Fibroblast of lung (primary cell): ENCODE measurements at regions not wholly inside any gene's neighbourhood (a gene's known extent, or its start where the extent isn't known, plus 50 kb on each side); places are given as distances from the start of the nearest gene placed in this dataset.
"Not testable (repeated sequence)": the region's sequence is repeated elsewhere in the genome, so short reads cannot be mapped to it uniquely, and the experiment has no call there.

Experiments used
- DNase-seq, 2 donors: peaks; one replicate each; pipeline versions ENCODE4 v3.0.0 to v3.0.0-alpha.2; 2010; ENCODE audit warnings: low read depth in 2 of 2
- H2AFZ ChIP-seq: 2 replicates; pipeline ENCODE4 v1.5.1; 2012; ENCODE audit warnings: low read length, control low read depth, inconsistent platforms
- H3K27ac ChIP-seq: 2 replicates; pipeline ENCODE4 v1.5.1; 2011; ENCODE audit warnings: low read length, control low read depth; ENCODE audit not compliant: insufficient read depth
- H3K27me3 ChIP-seq: 2 replicates; pipeline ENCODE4 v1.5.1; 2011; ENCODE audit warnings: mild to moderate bottlenecking, low read length; ENCODE audit not compliant: control insufficient read depth, insufficient read depth
- H3K36me3 ChIP-seq: 2 replicates; pipeline ENCODE4 v1.5.1; 2011; ENCODE audit warnings: low read length; ENCODE audit not compliant: control insufficient read depth, insufficient read depth
- H3K4me1 ChIP-seq: 2 replicates; pipeline ENCODE4 v1.5.1; 2011; ENCODE audit warnings: low read length; ENCODE audit not compliant: control insufficient read depth, insufficient read depth; ENCODE audit errors: extremely low read depth
- H3K4me2 ChIP-seq: 2 replicates; pipeline ENCODE4 v1.5.1; 2011; ENCODE audit warnings: low read length, control low read depth; ENCODE audit not compliant: insufficient read depth; ENCODE audit errors: extremely low read depth
- H3K4me3 ChIP-seq, 4 experiments: fragments of 200-600 bp in 1 of 4; sonication (generic) in 1 of 4; replicated peaks in 1 of 4; 2 replicates each; pipeline ENCODE4 v1.5.1; 2011 to 2016; ENCODE audit warnings: low read length in 4 of 4, low read depth in 3 of 4, mild to moderate bottlenecking in 3 of 4, control low read depth in 2 of 4, inconsistent platforms in 1 of 4, mixed read lengths in 1 of 4; ENCODE audit not compliant: insufficient read depth in 1 of 4; ENCODE audit errors: control extremely low read depth in 1 of 4
- H3K79me2 ChIP-seq: 2 replicates; pipeline ENCODE4 v1.5.1; 2012; ENCODE audit warnings: mild to moderate bottlenecking, low read length, inconsistent platforms; ENCODE audit not compliant: control insufficient read depth, insufficient read depth
- H3K9ac ChIP-seq: 2 replicates; pipeline ENCODE4 v1.5.1; 2011; ENCODE audit warnings: mild to moderate bottlenecking, low read length, control low read depth; ENCODE audit not compliant: insufficient read depth
- H3K9me3 ChIP-seq: 2 replicates; pipeline ENCODE4 v1.5.1; 2012; ENCODE audit warnings: low read depth, low read length; ENCODE audit not compliant: control insufficient read depth, insufficient read depth
- H4K20me1 ChIP-seq: 2 replicates; pipeline ENCODE4 v1.5.1; 2011; ENCODE audit warnings: low read length; ENCODE audit not compliant: control insufficient read depth, insufficient read depth; ENCODE audit errors: extremely low read depth
- CTCF ChIP-seq, 2 donors: IDR thresholded peaks in 1 of 2; conservative IDR thresholded peaks in 1 of 2; 1 replicate in 1 of 2; 2 replicates in 1 of 2; pipeline ENCODE4 v1.5.1; 2011 to 2012; ENCODE audit warnings: low read length in 2 of 2, control low read depth in 1 of 2, inconsistent platforms in 1 of 2, low read depth in 1 of 2, mild to moderate bottlenecking in 1 of 2
- EZH2 ChIP-seq: IDR thresholded peaks from 2 replicates; pipeline ENCODE4 v1.5.1; 2012; ENCODE audit warnings: low read length, control low read depth, mild to moderate bottlenecking; ENCODE audit errors: missing control alignments

- no peak overlapping the region for H3K4me3 ChIP-seq
- H3K4me2 ChIP-seq, result no peak overlapping the region
- TF ChIP-seq CTCF (conservative IDR thresholded peaks at IDR 0.05 in 1 of 2, IDR thresholded peaks at IDR 0.05 in 1 of 2; ENCODE audit: low read depth in 1 of 2, low read length in 2 of 2), result no peak
- no peak for TF ChIP-seq EZH2
- H3K4me1 ChIP-seq, result no peaks in the 10 kb centered on the region
- no peaks in the 10 kb centered on the region for H3K27me3 ChIP-seq
- no peak overlapping the region for H3K9ac ChIP-seq
- DNase-seq, result no peak
- no peaks in the 10 kb centered on the region for H4K20me1 ChIP-seq
- no peak overlapping the region for H3K27ac ChIP-seq
- no peaks in the 10 kb centered on the region for H3K79me2 ChIP-seq
- H3K36me3 ChIP-seq, result no peaks in the 10 kb centered on the region
- H2AFZ ChIP-seq, result no peak overlapping the region
- H3K9me3 ChIP-seq, result no peaks in the 10 kb centered on the region
Measured at GRCh38 chr2:57491213-57491612, 555.4 kb upstream of the VRK2 start.

DNA sequence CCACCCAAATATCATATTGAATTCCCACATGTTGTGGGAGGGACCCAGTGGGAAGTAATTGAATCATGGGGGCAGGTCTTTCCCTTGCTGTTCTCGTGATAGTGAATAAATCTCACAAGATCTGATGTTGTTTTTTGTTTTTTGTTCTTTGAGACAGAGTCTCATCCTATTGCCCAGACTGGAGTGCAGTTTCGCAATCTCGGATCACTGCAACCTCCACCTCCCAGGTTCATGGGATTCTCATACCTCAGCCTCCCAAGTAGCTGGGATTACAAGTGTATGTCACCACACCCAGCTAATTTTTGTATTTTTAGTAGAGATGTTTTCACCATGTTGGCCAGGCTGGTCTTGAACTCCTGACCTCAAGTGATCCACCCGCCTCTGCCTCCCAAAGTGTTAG, 552.6 kb upstream of the VRK2 start:
- not testable (repeated sequence) for H3K27me3 ChIP-seq, H4K20me1 ChIP-seq, H3K36me3 ChIP-seq, H3K79me2 ChIP-seq, H3K4me3 ChIP-seq, H3K4me2 ChIP-seq, H3K27ac ChIP-seq, H3K4me1 ChIP-seq, DNase-seq, H2AFZ ChIP-seq, H3K9me3 ChIP-seq, H3K9ac ChIP-seq

- Histone ChIP-seq H3K4me3 (no peak overlapping the region), H3K27ac (no peak overlapping the region), H3K36me3 (no peaks in the 10 kb centered on the region), H2AFZ (no peak overlapping the region), H3K9me3 (no peaks in the 10 kb centered on the region), H3K27me3 (no peaks in the 10 kb centered on the region), H3K79me2 (no peaks in the 10 kb centered on the region), H3K4me2 (no peak overlapping the region), H4K20me1 (no peaks in the 10 kb centered on the region), H3K9ac (no peak overlapping the region), H3K4me1 (no peaks in the 10 kb centered on the region)
- DNase-seq, result peak; percentile 45 to 59
- TF ChIP-seq CTCF (conservative IDR thresholded peaks at IDR 0.05 in 1 of 2, IDR thresholded peaks at IDR 0.05 in 1 of 2; ENCODE audit: low read depth in 1 of 2, low read length in 2 of 2) (peak; percentile 67 to 85), EZH2 (no peak)
Measured at GRCh38 chr2:57497489-57498096, 549.0 kb upstream of the VRK2 start.
